Astrocyte (in vitro differentiated cells and primary cell): ENCODE measurements at regions not wholly inside any gene's neighbourhood (a gene's known extent, or its start where the extent isn't known, plus 50 kb on each side); places are given as distances from the start of the nearest gene placed in this dataset.

Experiments
- DNase-seq: peaks from one replicate; pipeline ENCODE4 v3.0.0-alpha.2; 2010; ENCODE audit warnings: low read depth
- FAIRE-seq: peaks from 2 replicates; lab custom pipeline; 2011; peaks lifted over from hg19 to GRCh38; lab: Jason Lieb, UNC
- H2AFZ ChIP-seq: 2 replicates; pipeline ENCODE4 v1.6.0; 2012; ENCODE audit warnings: low read depth, low read length, inconsistent platforms
- H3K27ac ChIP-seq: 2 replicates; pipeline ENCODE4 v1.5.1; 2011; ENCODE audit warnings: low read depth, low read length, inconsistent platforms
- H3K27me3 ChIP-seq: 2 replicates; pipeline ENCODE4 v1.6.0; 2011; ENCODE audit warnings: low read length, inconsistent platforms; ENCODE audit not compliant: insufficient read depth
- H3K36me3 ChIP-seq: 2 replicates; pipeline ENCODE4 v1.5.1; 2011; ENCODE audit warnings: low read length, inconsistent platforms; ENCODE audit not compliant: insufficient read depth
- H3K4me1 ChIP-seq: 2 replicates; pipeline ENCODE4 v1.5.1; 2011; ENCODE audit warnings: low read length, inconsistent platforms; ENCODE audit not compliant: insufficient read depth
- H3K4me2 ChIP-seq: 2 replicates; pipeline ENCODE4 v1.6.0; 2012; ENCODE audit warnings: low read length, inconsistent platforms
- H3K4me3 ChIP-seq: 2 replicates; pipeline ENCODE4 v1.5.1; 2011; ENCODE audit warnings: low read depth, mild to moderate bottlenecking, low read length, inconsistent platforms; ENCODE audit not compliant: insufficient read depth
- H3K79me2 ChIP-seq: 2 replicates; pipeline ENCODE4 v1.6.0; 2012; ENCODE audit warnings: mild to moderate bottlenecking, low read length, inconsistent platforms; ENCODE audit not compliant: insufficient read depth
- H3K9ac ChIP-seq: 2 replicates; pipeline ENCODE4 v1.6.0; 2012; ENCODE audit warnings: mild to moderate bottlenecking, low read length, inconsistent platforms
- H3K9me3 ChIP-seq: 2 replicates; pipeline ENCODE4 v1.5.1; 2012; ENCODE audit warnings: low read depth, mild to moderate bottlenecking, low read length, inconsistent platforms; ENCODE audit not compliant: insufficient read depth
- H4K20me1 ChIP-seq: 2 replicates; pipeline ENCODE4 v1.6.0; 2012; ENCODE audit warnings: low read length, inconsistent platforms; ENCODE audit not compliant: insufficient read depth
- H3K27ac Mint-ChIP-seq: one replicate; pipeline ENCODE4 v1.8.0; 2021; ENCODE audit warnings: mild to moderate bottlenecking, mixed read lengths; ENCODE audit not compliant: unreplicated experiment
- H3K27me3 Mint-ChIP-seq: one replicate; pipeline ENCODE4 v1.8.0; 2021; ENCODE audit warnings: low read depth, mixed read lengths; ENCODE audit not compliant: unreplicated experiment
- H3K36me3 Mint-ChIP-seq: one replicate; pipeline ENCODE4 v1.8.0; 2021; ENCODE audit warnings: low read depth, mixed read lengths; ENCODE audit not compliant: unreplicated experiment
- H3K4me1 Mint-ChIP-seq: one replicate; pipeline ENCODE4 v1.8.0; 2021; ENCODE audit warnings: low read depth, mixed read lengths; ENCODE audit not compliant: unreplicated experiment
- H3K4me3 Mint-ChIP-seq: one replicate; pipeline ENCODE4 v1.8.0; 2021; ENCODE audit warnings: mild to moderate bottlenecking, moderate library complexity, mixed read lengths; ENCODE audit not compliant: unreplicated experiment
- H3K9me3 Mint-ChIP-seq: one replicate; pipeline ENCODE4 v1.8.0; 2021; ENCODE audit warnings: mild to moderate bottlenecking, mixed read lengths; ENCODE audit not compliant: unreplicated experiment
- CTCF ChIP-seq: IDR thresholded peaks from 2 replicates; pipeline ENCODE4 v1.5.1; 2011; ENCODE audit warnings: low read depth, mild to moderate bottlenecking, inconsistent platforms, low read length, moderate library complexity; ENCODE audit not compliant: insufficient read depth
- EZH2 ChIP-seq: IDR thresholded peaks from 2 replicates; pipeline ENCODE4 v1.6.1; 2012; ENCODE audit warnings: mild to moderate bottlenecking, low read length, inconsistent platforms; ENCODE audit not compliant: insufficient read depth

GRCh38 chr1:219489636-219490035, 123.3 kb downstream of the ZC3H11B start:
- Mint-ChIP-seq H3K27me3 (no peaks in the 10 kb centered on the region), H3K9me3 (no peaks in the 10 kb centered on the region), H3K27ac (no peak overlapping the region), H3K4me3 (no peak overlapping the region), H3K4me1 (peaks cover 4% of the 10 kb centered on the region), H3K36me3 (no peaks in the 10 kb centered on the region)
- Histone ChIP-seq H3K36me3 (no peaks in the 10 kb centered on the region), H3K27me3 (no peaks in the 10 kb centered on the region), H3K79me2 (no peaks in the 10 kb centered on the region), H3K9ac (no peak overlapping the region), H2AFZ (no peak overlapping the region), H4K20me1 (no peaks in the 10 kb centered on the region), H3K4me1 (no peaks in the 10 kb centered on the region), H3K4me2 (no peak overlapping the region), H3K4me3 (no peak overlapping the region), H3K27ac (no peak overlapping the region), H3K9me3 (no peaks in the 10 kb centered on the region)
- DNase-seq (no peak), FAIRE-seq (no peak)
- no peak for TF ChIP-seq EZH2
- no peak for TF ChIP-seq CTCF

- Histone ChIP-seq H3K4me3 (no peak overlapping the region), H3K9ac (no peak overlapping the region), H3K9me3 (no peaks in the 10 kb centered on the region), H3K79me2 (no peaks in the 10 kb centered on the region), H3K27ac (no peak overlapping the region), H3K4me1 (no peaks in the 10 kb centered on the region), H2AFZ (no peak overlapping the region), H3K4me2 (no peak overlapping the region), H4K20me1 (no peaks in the 10 kb centered on the region), H3K27me3 (no peaks in the 10 kb centered on the region), H3K36me3 (no peaks in the 10 kb centered on the region)
- Mint-ChIP-seq H3K4me1 (peaks cover 4% of the 10 kb centered on the region), H3K36me3 (no peaks in the 10 kb centered on the region), H3K4me3 (no peak overlapping the region), H3K9me3 (no peaks in the 10 kb centered on the region), H3K27ac (no peak overlapping the region), H3K27me3 (no peaks in the 10 kb centered on the region)
- TF ChIP-seq EZH2 (no peak), CTCF (no peak)
- FAIRE-seq, result no peak
- no peak for DNase-seq
Measured at GRCh38 chr1:219488275-219488674, 124.6 kb downstream of the ZC3H11B start.

GRCh38 chr1:219483530-219483929, 129.4 kb downstream of the ZC3H11B start:
- Mint-ChIP-seq H3K27me3 (no peaks in the 10 kb centered on the region), H3K27ac (no peak overlapping the region), H3K9me3 (no peaks in the 10 kb centered on the region), H3K36me3 (no peaks in the 10 kb centered on the region), H3K4me3 (no peak overlapping the region), H3K4me1 (peaks cover 12% of the 10 kb centered on the region)
- Histone ChIP-seq H3K4me2 (no peak overlapping the region), H2AFZ (no peak overlapping the region), H4K20me1 (no peaks in the 10 kb centered on the region), H3K27me3 (no peaks in the 10 kb centered on the region), H3K9ac (no peak overlapping the region), H3K27ac (no peak overlapping the region), H3K79me2 (no peaks in the 10 kb centered on the region), H3K36me3 (no peaks in the 10 kb centered on the region), H3K9me3 (no peaks in the 10 kb centered on the region), H3K4me1 (no peaks in the 10 kb centered on the region), H3K4me3 (no peak overlapping the region)
- FAIRE-seq (no peak), DNase-seq (no peak)
- TF ChIP-seq EZH2 (no peak), CTCF (no peak)
